Mesenchymal stem cell (in vitro differentiated cells and primary cell): ENCODE measurements at regions not wholly inside any gene's neighbourhood (a gene's known extent, or its start where the extent isn't known, plus 50 kb on each side); places are given as distances from the start of the nearest gene placed in this dataset.

Experiments
- DNase-seq: peaks from one replicate; pipeline ENCODE4 v3.0.0-alpha.2; 2013
- H2AFZ ChIP-seq: one replicate; pipeline ENCODE4 v1.6.1; 2013; ENCODE audit warnings: low read depth, mild to moderate bottlenecking, control low read depth, inconsistent platforms, low read length, moderate library complexity
- H2AK5ac ChIP-seq: 2 replicates; pipeline ENCODE4 v1.6.1; 2013; ENCODE audit warnings: low read length, moderate library complexity, mild to moderate bottlenecking, inconsistent platforms; ENCODE audit not compliant: severe bottlenecking
- H2BK120ac ChIP-seq: one replicate; pipeline ENCODE4 v1.6.1; 2013; ENCODE audit warnings: low read depth, mild to moderate bottlenecking, inconsistent platforms, low read length, moderate library complexity
- H2BK12ac ChIP-seq, 2 experiments: one replicate each; pipeline ENCODE4 v1.6.1; 2013; ENCODE audit warnings: inconsistent platforms in 2 of 2, low read length in 2 of 2, mild to moderate bottlenecking in 2 of 2, moderate library complexity in 2 of 2, control low read depth in 1 of 2
- H2BK15ac ChIP-seq: one replicate; pipeline ENCODE4 v1.6.1; 2013; ENCODE audit warnings: mild to moderate bottlenecking, low read depth, inconsistent platforms; ENCODE audit not compliant: poor library complexity, severe bottlenecking
- H2BK5ac ChIP-seq: 2 replicates; pipeline ENCODE4 v1.6.1; 2013; ENCODE audit warnings: low read depth, mild to moderate bottlenecking, low read length, control low read depth, inconsistent platforms; ENCODE audit not compliant: poor library complexity, severe bottlenecking
- H3K14ac ChIP-seq, 2 experiments: one replicate each; pipeline ENCODE4 v1.6.1; 2013; ENCODE audit warnings: inconsistent platforms in 2 of 2, low read length in 2 of 2, control low read depth in 1 of 2, mild to moderate bottlenecking in 1 of 2, moderate library complexity in 1 of 2
- H3K18ac ChIP-seq, 2 experiments: one replicate each; pipeline ENCODE4 v1.6.1; 2013; ENCODE audit warnings: inconsistent platforms in 2 of 2, low read length in 2 of 2, control low read depth in 1 of 2, low read depth in 1 of 2, mild to moderate bottlenecking in 1 of 2
- H3K23ac ChIP-seq, 2 experiments: one replicate each; pipeline ENCODE4 v1.6.1; 2013; ENCODE audit warnings: inconsistent platforms in 2 of 2, low read length in 2 of 2, mild to moderate bottlenecking in 2 of 2, moderate library complexity in 2 of 2, control low read depth in 1 of 2
- H3K27ac ChIP-seq: 2 replicates; pipeline ENCODE4 v1.5.1; 2013; ENCODE audit warnings: mild to moderate bottlenecking, moderate library complexity, low read length, control low read depth, inconsistent platforms; ENCODE audit not compliant: poor library complexity, severe bottlenecking
- H3K27me3 ChIP-seq, 2 experiments: 2 replicates each; pipeline versions ENCODE4 v1.6.1 to v1.7.0; 2013; ENCODE audit warnings: low read length in 2 of 2, mild to moderate bottlenecking in 2 of 2, moderate library complexity in 2 of 2, control low read depth in 1 of 2, inconsistent platforms in 1 of 2; ENCODE audit not compliant: control insufficient read depth in 1 of 2, insufficient read depth in 1 of 2
- H3K36me3 ChIP-seq, 2 experiments: 2 replicates each; pipeline versions ENCODE4 v1.6.1 to v1.7.0; 2013; ENCODE audit warnings: low read length in 2 of 2, control low read depth in 1 of 2, inconsistent platforms in 1 of 2, low read depth in 1 of 2, mild to moderate bottlenecking in 1 of 2; ENCODE audit not compliant: insufficient read depth in 2 of 2, control insufficient read depth in 1 of 2
- H3K4ac ChIP-seq, 2 experiments: one replicate each; pipeline ENCODE4 v1.6.1; 2013; ENCODE audit warnings: inconsistent platforms in 2 of 2, low read length in 2 of 2, mild to moderate bottlenecking in 2 of 2, moderate library complexity in 2 of 2, control low read depth in 1 of 2, low read depth in 1 of 2
- H3K4me1 ChIP-seq: 2 replicates; pipeline ENCODE4 v1.6.1; 2013; ENCODE audit warnings: low read depth, low read length, control low read depth; ENCODE audit not compliant: control insufficient read depth, insufficient read depth
- H3K4me2 ChIP-seq: 2 replicates; pipeline ENCODE4 v1.6.1; 2013; ENCODE audit warnings: low read length, mild to moderate bottlenecking, inconsistent platforms; ENCODE audit not compliant: poor library complexity, severe bottlenecking
- H3K4me3 ChIP-seq, 2 experiments: 2 replicates each; pipeline versions ENCODE4 v1.5.1 to v1.7.0; 2013; ENCODE audit warnings: low read length in 2 of 2, mild to moderate bottlenecking in 2 of 2, control low read depth in 1 of 2, low read depth in 1 of 2; ENCODE audit not compliant: insufficient read depth in 1 of 2
- H3K79me1 ChIP-seq: replicated peaks from 2 replicates; pipeline ENCODE4 v1.6.1; 2013; ENCODE audit warnings: mild to moderate bottlenecking, control low read depth, low read length, inconsistent platforms; ENCODE audit not compliant: poor library complexity, severe bottlenecking
- H3K9ac ChIP-seq: 2 replicates; pipeline ENCODE4 v1.7.0; 2013; ENCODE audit warnings: mild to moderate bottlenecking, low read length, moderate library complexity
- H3K9me3 ChIP-seq: 2 replicates; pipeline ENCODE4 v1.7.0; 2013; ENCODE audit warnings: mild to moderate bottlenecking, low read length; ENCODE audit not compliant: control insufficient read depth
- H4K8ac ChIP-seq: one replicate; pipeline ENCODE4 v1.6.1; 2013; ENCODE audit warnings: inconsistent platforms, mild to moderate bottlenecking, low read length, moderate library complexity
- H4K91ac ChIP-seq: one replicate; pipeline ENCODE4 v1.6.1; 2013; ENCODE audit warnings: mild to moderate bottlenecking, low read length, inconsistent platforms
- WGBS: methylation state at CpG from one replicate; pipeline ENCODE4 v1.1.7; 2013; ENCODE audit warnings: mixed read lengths; 5-methylcytosine and 5-hydroxymethylcytosine counted together

GRCh38 chr20:12837646-12838045 lies 171.1 kb upstream of the SPTLC3 start:
- no peaks in the 10 kb centered on the region for H3K79me1 ChIP-seq
- 100% methylated on average over 1 of the region's 2 CpGs for WGBS

GRCh38 chr20:12838261-12838866 lies 170.4 kb upstream of the SPTLC3 start:
- Histone ChIP-seq H4K8ac (no peak overlapping the region), H2BK12ac (peak overlapping the region in 1 of 2 experiments; percentile 39), H4K91ac (no peak overlapping the region), H2BK5ac (no peak overlapping the region), H2AFZ (no peak overlapping the region), H3K14ac (no peak overlapping the region), H3K4me2 (no peak overlapping the region), H3K18ac (no peak overlapping the region), H3K79me1 (no peaks in the 10 kb centered on the region), H3K9ac (no peak overlapping the region), H2BK120ac (no peak overlapping the region), H3K27ac (no peak overlapping the region), H3K27me3 (no peaks in the 10 kb centered on the region), H3K4ac (no peak overlapping the region), H2BK15ac (no peak overlapping the region), H3K4me1 (no peaks in the 10 kb centered on the region), H3K23ac (no peak overlapping the region), H3K36me3 (no peaks in the 10 kb centered on the region), H2AK5ac (no peak overlapping the region), H3K4me3 (no peak overlapping the region), H3K9me3 (no peaks in the 10 kb centered on the region)
- 54% methylated on average over 3 of the region's 3 CpGs for WGBS
- no peak for DNase-seq

More at GRCh38 chr20:12837646-12838045, 171.1 kb upstream of the SPTLC3 start:
- DNase-seq, result peak; percentile 10
- no peak overlapping the region for H4K8ac ChIP-seq
- no peak overlapping the region for H3K27ac ChIP-seq
- H3K4me2 ChIP-seq, result no peak overlapping the region
- H3K4ac ChIP-seq, result no peak overlapping the region
- no peaks in the 10 kb centered on the region for H3K27me3 ChIP-seq
- no peaks in the 10 kb centered on the region for H3K36me3 ChIP-seq
- H3K9ac ChIP-seq, result no peak overlapping the region
- no peak overlapping the region for H3K14ac ChIP-seq
- no peak overlapping the region for H4K91ac ChIP-seq
- no peak overlapping the region for H3K4me3 ChIP-seq
- no peak overlapping the region for H2BK120ac ChIP-seq
- no peak overlapping the region for H2BK15ac ChIP-seq
- no peak overlapping the region for H2AFZ ChIP-seq
- H2BK12ac ChIP-seq, result no peak overlapping the region
- H3K9me3 ChIP-seq, result no peaks in the 10 kb centered on the region
- H3K23ac ChIP-seq, result no peak overlapping the region
- no peak overlapping the region for H2AK5ac ChIP-seq
- H3K4me1 ChIP-seq, result no peaks in the 10 kb centered on the region
- no peak overlapping the region for H2BK5ac ChIP-seq
- H3K18ac ChIP-seq, result no peak overlapping the region

- DNase-seq, result peak; percentile 9
- Histone ChIP-seq H3K36me3 (no peaks in the 10 kb centered on the region), H3K27me3 (no peaks in the 10 kb centered on the region), H3K4me3 (no peak overlapping the region), H3K9me3 (no peaks in the 10 kb centered on the region), H2BK120ac (no peak overlapping the region), H3K4me2 (no peak overlapping the region), H3K14ac (no peak overlapping the region), H4K8ac (no peak overlapping the region), H2BK5ac (no peak overlapping the region), H3K18ac (no peak overlapping the region), H3K4ac (no peak overlapping the region), H2AFZ (no peak overlapping the region), H3K79me1 (no peaks in the 10 kb centered on the region), H3K23ac (no peak overlapping the region), H2BK15ac (no peak overlapping the region), H2AK5ac (no peak overlapping the region), H3K4me1 (no peaks in the 10 kb centered on the region), H2BK12ac (no peak overlapping the region), H4K91ac (no peak overlapping the region), H3K9ac (no peak overlapping the region), H3K27ac (no peak overlapping the region)
- WGBS, result 89% methylated on average over 2 of the region's 2 CpGs
Measured at GRCh38 chr20:12847872-12848271, 160.9 kb upstream of the SPTLC3 start.

- H3K9me3 ChIP-seq, result no peaks in the 10 kb centered on the region
- WGBS, result 41% methylated on average over 9 of the region's 9 CpGs
- H3K14ac ChIP-seq, result no peak overlapping the region
- H3K23ac ChIP-seq, result no peak overlapping the region
- H2BK12ac ChIP-seq, result no peak overlapping the region
- no peak overlapping the region for H3K4me3 ChIP-seq
- no peaks in the 10 kb centered on the region for H3K27me3 ChIP-seq
- H3K4me1 ChIP-seq, result no peaks in the 10 kb centered on the region
- H3K36me3 ChIP-seq, result no peaks in the 10 kb centered on the region
- H3K27ac ChIP-seq, result no peak overlapping the region
- no peak overlapping the region for H3K4ac ChIP-seq
- no peak overlapping the region for H2BK15ac ChIP-seq
- no peak overlapping the region for H3K4me2 ChIP-seq
- H4K8ac ChIP-seq, result no peak overlapping the region
- H3K18ac ChIP-seq, result no peak overlapping the region
- no peak overlapping the region for H2AK5ac ChIP-seq
- H3K79me1 ChIP-seq, result no peaks in the 10 kb centered on the region
- H2BK5ac ChIP-seq, result no peak overlapping the region
- no peak overlapping the region for H3K9ac ChIP-seq
- H2AFZ ChIP-seq, result no peak overlapping the region
- DNase-seq, result no peak
- H2BK120ac ChIP-seq, result no peak overlapping the region
- H4K91ac ChIP-seq, result no peak overlapping the region
Measured at GRCh38 chr20:12849225-12849910, 159.4 kb upstream of the SPTLC3 start.
